GM12872 (cell line): ENCODE measurements at regions not wholly inside any gene's neighbourhood (a gene's known extent, or its start where the extent isn't known, plus 50 kb on each side); places are given as distances from the start of the nearest gene placed in this dataset.

Source experiments
- TF ChIP-seq, protein P1 (sequence below): IDR thresholded peaks from 3 replicates; pipeline ENCODE4 v1.5.1; 2011; ENCODE audit warnings: low read depth, mild to moderate bottlenecking, low read length, moderate library complexity; ENCODE audit not compliant: insufficient read depth

DNA sequence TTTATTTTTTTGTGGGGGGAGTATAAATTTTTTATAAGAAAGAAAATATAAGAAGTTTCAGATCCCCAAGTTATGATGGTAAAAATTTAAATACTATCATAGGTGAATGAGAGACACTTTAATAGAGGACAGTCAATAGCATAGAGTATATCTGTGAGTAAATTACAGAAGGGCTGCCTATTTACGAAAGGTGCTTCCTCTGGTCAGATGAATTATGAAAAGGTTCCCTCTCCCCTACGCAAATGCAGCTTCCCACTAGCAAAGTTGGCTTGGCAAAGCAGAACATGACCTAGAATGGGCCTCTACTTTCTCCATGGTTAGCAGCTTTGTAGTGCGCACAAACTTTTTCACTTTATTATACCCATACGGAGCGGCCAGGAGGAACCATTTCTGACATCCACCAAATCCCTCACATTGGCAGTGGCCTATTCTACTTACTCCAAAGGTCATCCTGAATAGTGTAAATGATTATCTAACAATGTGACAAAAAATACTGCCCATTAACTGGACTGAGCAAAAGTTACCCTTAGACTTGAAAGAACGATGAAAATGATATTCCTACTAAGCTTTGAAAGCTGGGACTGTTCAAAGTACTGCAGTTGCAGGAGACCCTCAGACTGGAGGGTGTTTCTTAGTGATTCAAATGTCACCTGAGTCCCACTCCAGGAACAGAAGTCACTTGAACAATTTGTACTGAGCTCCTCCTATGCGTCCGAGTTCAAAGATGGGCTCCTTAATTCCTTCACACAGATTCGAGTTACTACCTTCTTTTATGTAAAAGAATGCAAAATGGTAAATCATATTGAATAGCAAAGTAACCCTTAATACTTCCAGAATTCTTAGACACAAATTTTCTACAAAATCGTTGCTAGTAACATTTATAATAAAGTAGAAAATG is 148.5 kb downstream of the NOL4 start:
- TF ChIP-seq, protein P1, sequence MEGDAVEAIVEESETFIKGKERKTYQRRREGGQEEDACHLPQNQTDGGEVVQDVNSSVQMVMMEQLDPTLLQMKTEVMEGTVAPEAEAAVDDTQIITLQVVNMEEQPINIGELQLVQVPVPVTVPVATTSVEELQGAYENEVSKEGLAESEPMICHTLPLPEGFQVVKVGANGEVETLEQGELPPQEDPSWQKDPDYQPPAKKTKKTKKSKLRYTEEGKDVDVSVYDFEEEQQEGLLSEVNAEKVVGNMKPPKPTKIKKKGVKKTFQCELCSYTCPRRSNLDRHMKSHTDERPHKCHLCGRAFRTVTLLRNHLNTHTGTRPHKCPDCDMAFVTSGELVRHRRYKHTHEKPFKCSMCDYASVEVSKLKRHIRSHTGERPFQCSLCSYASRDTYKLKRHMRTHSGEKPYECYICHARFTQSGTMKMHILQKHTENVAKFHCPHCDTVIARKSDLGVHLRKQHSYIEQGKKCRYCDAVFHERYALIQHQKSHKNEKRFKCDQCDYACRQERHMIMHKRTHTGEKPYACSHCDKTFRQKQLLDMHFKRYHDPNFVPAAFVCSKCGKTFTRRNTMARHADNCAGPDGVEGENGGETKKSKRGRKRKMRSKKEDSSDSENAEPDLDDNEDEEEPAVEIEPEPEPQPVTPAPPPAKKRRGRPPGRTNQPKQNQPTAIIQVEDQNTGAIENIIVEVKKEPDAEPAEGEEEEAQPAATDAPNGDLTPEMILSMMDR, result no peak

DNA sequence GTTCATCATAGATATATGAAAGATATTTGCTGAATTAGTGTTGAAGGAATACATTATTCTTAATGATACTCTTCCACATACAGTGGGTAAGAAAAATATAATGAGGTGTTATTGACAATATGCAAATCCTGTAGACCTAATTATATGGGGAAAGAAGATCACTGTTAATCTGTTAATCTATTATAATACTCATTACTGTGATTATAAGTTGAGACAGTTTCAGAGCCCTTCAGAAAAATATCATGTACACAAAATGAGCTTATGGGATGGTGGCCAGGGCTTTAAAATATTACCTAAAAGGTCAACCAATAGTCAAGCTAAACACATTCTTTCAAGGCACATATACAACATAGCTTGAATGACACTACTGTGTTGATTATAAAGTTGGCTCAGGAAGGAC is 163.5 kb downstream of the NOL4 start:
- TF ChIP-seq, protein P1, result no peak

DNA sequence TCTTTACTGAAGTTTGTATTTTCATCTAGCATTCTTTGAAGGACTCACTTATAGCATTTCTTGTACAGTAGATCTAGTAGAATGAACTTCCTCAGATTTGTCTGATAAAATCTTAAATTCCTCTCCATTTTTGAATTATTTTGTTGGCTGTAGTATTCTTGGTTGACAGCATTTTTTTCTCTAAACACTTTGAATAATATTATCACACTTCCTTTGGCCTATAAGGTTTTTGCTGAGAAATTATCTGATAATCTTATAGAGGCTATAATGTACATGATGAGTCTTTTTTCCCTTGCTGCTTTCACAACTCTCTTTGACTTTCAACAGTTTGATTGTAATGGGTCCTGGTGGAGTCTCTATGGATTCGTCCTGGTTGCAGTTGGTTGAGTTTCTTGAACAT is 169.5 kb downstream of the NOL4 start:
- TF ChIP-seq, protein P1, result no peak

DNA sequence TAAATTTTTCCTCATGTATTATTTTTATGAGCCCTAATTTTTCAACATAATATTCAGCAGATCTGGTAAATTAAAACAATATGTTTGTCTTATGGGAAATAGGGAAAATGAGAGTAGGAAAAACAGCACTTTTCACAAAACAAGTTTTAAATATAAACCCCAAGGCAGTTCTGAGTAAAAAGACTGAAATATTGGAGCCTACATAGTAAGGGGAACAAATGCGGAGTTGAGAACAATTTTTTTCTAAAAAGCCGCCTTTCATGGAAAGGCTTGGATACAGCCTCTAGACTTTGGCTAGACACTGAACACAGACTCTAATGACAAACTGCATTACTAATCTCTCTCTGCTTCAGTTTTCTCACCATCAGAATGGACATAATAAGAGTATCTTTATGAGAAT is 174.1 kb downstream of the NOL4 start:
- TF ChIP-seq, protein P1, result no peak

DNA sequence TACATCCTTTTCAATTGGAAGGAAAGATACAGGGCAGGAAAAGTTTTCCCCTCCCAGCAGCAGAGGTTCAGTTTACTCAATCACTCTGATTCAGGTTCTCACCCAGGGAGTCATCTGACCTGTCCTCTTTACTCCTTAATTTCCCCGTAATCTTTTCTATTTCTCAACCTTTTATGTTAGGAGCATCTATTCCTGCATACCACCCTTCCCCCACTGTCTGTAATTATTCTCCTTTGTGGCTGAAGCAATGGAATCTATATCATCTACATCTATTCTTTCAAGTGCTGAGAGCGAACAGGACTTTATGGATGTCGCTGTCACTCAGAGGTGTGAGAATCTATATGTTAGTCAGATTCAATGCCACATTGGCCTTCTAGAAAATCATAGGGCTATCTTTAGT is 175.2 kb downstream of the NOL4 start:
- TF ChIP-seq, protein P1, result no peak

DNA sequence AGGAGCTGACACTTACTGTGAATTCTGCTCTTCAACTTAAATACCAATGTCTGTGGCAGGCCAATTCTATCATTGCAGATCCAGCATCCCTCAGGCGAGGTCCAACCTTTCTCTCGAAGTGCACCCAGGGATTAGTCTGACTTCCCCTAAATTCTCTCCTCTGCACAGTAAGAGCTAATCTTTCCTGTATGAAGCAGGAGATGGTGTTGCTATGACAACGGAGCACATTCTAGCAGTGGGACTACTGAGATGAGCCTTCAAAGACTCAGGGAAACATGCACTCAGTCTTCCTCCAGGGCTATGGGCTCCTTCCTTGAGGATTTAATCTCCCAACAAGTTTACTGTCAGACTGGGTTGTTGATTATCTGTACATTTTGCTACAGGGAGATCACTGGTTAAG is 176.3 kb downstream of the NOL4 start:
- TF ChIP-seq, protein P1, result no peak

- TF ChIP-seq, protein P1, result no peak
These were observed 182.1 kb downstream of the NOL4 start for GRCh38 chr18:34042423-34043146.
